RKO (cell line): ENCODE measurements at regions not wholly inside any gene's neighbourhood (a gene's known extent, or its start where the extent isn't known, plus 50 kb on each side); places are given as distances from the start of the nearest gene placed in this dataset.

Source experiments
- DNase-seq: peaks from one replicate; pipeline ENCODE4 v3.0.0-alpha.2; 2016; ENCODE audit warnings: low spot score

- DNase-seq: no peak
Measured at GRCh38 chr4:119932277-119932676, 134.4 kb downstream of the MAD2L1 start.

GRCh38 chr4:119930546-119930945, 136.1 kb downstream of the MAD2L1 start:
- DNase-seq: no peak

GRCh38 chr4:119921830-119922229, 144.8 kb downstream of the MAD2L1 start:
- no peak for DNase-seq

GRCh38 chr4:119906277-119906676, 160.4 kb downstream of the MAD2L1 start:
- DNase-seq: no peak

- no peak for DNase-seq
Measured at GRCh38 chr4:119898211-119898610, 168.4 kb downstream of the MAD2L1 start.

GRCh38 chr4:119897260-119897659, 169.4 kb downstream of the MAD2L1 start:
- no peak for DNase-seq

GRCh38 chr4:119894650-119895208, 171.9 kb downstream of the MAD2L1 start:
- DNase-seq: no peak

GRCh38 chr4:119873794-119874325, 192.8 kb downstream of the MAD2L1 start:
- DNase-seq: no peak

- DNase-seq: no peak
Measured at GRCh38 chr4:119873132-119873531, 193.5 kb downstream of the MAD2L1 start.

- no peak for DNase-seq
Measured at GRCh38 chr4:119872371-119873016, 194.2 kb downstream of the MAD2L1 start.

- DNase-seq: no peak
Measured at GRCh38 chr4:119870856-119871255, 195.8 kb downstream of the MAD2L1 start.

GRCh38 chr4:119865789-119866188, 200.9 kb downstream of the MAD2L1 start:
- DNase-seq: no peak

GRCh38 chr4:119865389-119865788, 201.3 kb downstream of the MAD2L1 start:
- no peak for DNase-seq

- DNase-seq: no peak
Measured at GRCh38 chr4:119861731-119862130, 204.9 kb downstream of the MAD2L1 start.

- no peak for DNase-seq
Measured at GRCh38 chr4:119858176-119858575, 208.5 kb downstream of the MAD2L1 start.

- no peak for DNase-seq
Measured at GRCh38 chr4:119854364-119854763, 212.3 kb downstream of the MAD2L1 start.

- no peak for DNase-seq
Measured at GRCh38 chr4:119851649-119852048, 215.0 kb downstream of the MAD2L1 start.

- DNase-seq: peak; percentile 37
Measured at GRCh38 chr4:119841361-119841760, 212.8 kb upstream of the PDE5A start.

- no peak for DNase-seq
Measured at GRCh38 chr4:119835613-119835910, 207.0 kb upstream of the PDE5A start.

GRCh38 chr4:119834906-119835612, 206.5 kb upstream of the PDE5A start:
- no peak for DNase-seq

- no peak for DNase-seq
Measured at GRCh38 chr4:119833611-119834010, 205.0 kb upstream of the PDE5A start.

GRCh38 chr4:119832776-119833175, 204.2 kb upstream of the PDE5A start:
- DNase-seq: no peak

GRCh38 chr4:119829326-119829725, 200.7 kb upstream of the PDE5A start:
- no peak for DNase-seq
